K562 (cell line): ENCODE measurements at regions not wholly inside any gene's neighbourhood (a gene's known extent, or its start where the extent isn't known, plus 50 kb on each side); places are given as distances from the start of the nearest gene placed in this dataset.

Source experiments
- ATAC-seq: fragments of 200-7000 bp; cut with Tn5 transposase; 3 replicates; pipeline ENCODE4 v1.9.1; 2020; ENCODE audit warnings: moderate library complexity
- BruUV-seq: library from RNA; stranded (reverse); fragments of 400-500 nt; replicated peaks from 2 replicates; lab custom pipeline; 2021; lab: Mats Ljungman, UMichigan
- CTCF ChIA-PET: fragments of 300-600 bp; formaldehyde crosslinking; extraction: SDS; loops from one replicate; lab custom pipeline; 2021; ENCODE audit warnings: low intra/inter-chr PET ratio; lab: Yijun Ruan, JAX
- POLR2A ChIA-PET: fragments of 300-600, 350-650 bp; sonication (Branson Sonifier 250); formaldehyde crosslinking; extraction: SDS; loops from one replicate; lab custom pipeline; 2021; ENCODE audit warnings: antibody characterized with exemption, inconsistent platforms; lab: Yijun Ruan, JAX
- DNase-seq, 4 experiments: peaks; one replicate each; pipeline versions ENCODE4 v3.0.0 to v3.0.0-alpha.2; 2011 to 2018; ENCODE audit warnings: low spot score in 3 of 4, mixed read lengths in 3 of 4; ENCODE audit errors: extremely low read depth in 1 of 4
- FAIRE-seq: peaks from 2 replicates; lab custom pipeline; 2011; peaks lifted over from hg19 to GRCh38; lab: Jason Lieb, UNC
- H2AFZ ChIP-seq: 2 replicates; pipeline ENCODE4 v1.6.0; 2011; ENCODE audit warnings: low read depth, low read length, control low read depth, inconsistent platforms
- H3K27ac ChIP-seq: fragments of 200-600 bp; 3 replicates; pipeline ENCODE4 v1.8.0; 2011; ENCODE audit warnings: low read depth, mild to moderate bottlenecking, control low read depth, inconsistent platforms, low read length, moderate library complexity, mixed read lengths; ENCODE audit errors: extremely low read depth
- H3K27me3 ChIP-seq, 2 experiments: fragments of 300-600 bp in 1 of 2; 2 replicates in 1 of 2; 3 replicates in 1 of 2; pipeline versions ENCODE4 v1.6.0 to v1.8.0; 2011; ENCODE audit warnings: inconsistent platforms in 2 of 2, low read length in 2 of 2, mild to moderate bottlenecking in 1 of 2, mixed read lengths in 1 of 2, moderate library complexity in 1 of 2; ENCODE audit not compliant: control insufficient read depth in 2 of 2, insufficient read depth in 2 of 2
- H3K36me3 ChIP-seq: fragments of 300-600 bp; 3 replicates; pipeline ENCODE4 v1.8.0; 2011; ENCODE audit warnings: mild to moderate bottlenecking, low read length, inconsistent platforms; ENCODE audit not compliant: control insufficient read depth, insufficient read depth
- H3K4me1 ChIP-seq, 2 experiments: fragments of 200-600 bp in 1 of 2; replicated peaks in 1 of 2; 2 replicates in 1 of 2; 3 replicates in 1 of 2; pipeline versions ENCODE4 v1.5.1 to v1.8.0; 2011; ENCODE audit warnings: inconsistent platforms in 2 of 2, low read length in 2 of 2, mild to moderate bottlenecking in 1 of 2, mixed read lengths in 1 of 2, moderate library complexity in 1 of 2; ENCODE audit not compliant: control insufficient read depth in 2 of 2, insufficient read depth in 2 of 2
- H3K4me2 ChIP-seq: 2 replicates; pipeline ENCODE4 v1.6.1; 2011; ENCODE audit warnings: low read length, control low read depth, inconsistent platforms, mixed read lengths; ENCODE audit not compliant: insufficient read depth
- H3K4me3 ChIP-seq: fragments of 200-600 bp; sonication (generic), shearing (Covaris generic); 2 replicates; pipeline ENCODE4 v1.5.1; 2016; ENCODE audit warnings: control low read depth, inconsistent platforms
- H3K79me2 ChIP-seq: fragments of 200-600 bp; 3 replicates; pipeline ENCODE4 v1.8.0; 2011; ENCODE audit warnings: low read length, inconsistent platforms; ENCODE audit not compliant: control insufficient read depth, insufficient read depth
- H3K9ac ChIP-seq, 2 experiments: 2 replicates each; pipeline versions ENCODE4 v1.6.0 to v1.6.1; 2011; ENCODE audit warnings: low read depth in 2 of 2, low read length in 2 of 2, control low read depth in 1 of 2, inconsistent platforms in 1 of 2, mild to moderate bottlenecking in 1 of 2, mixed read lengths in 1 of 2; ENCODE audit not compliant: insufficient read depth in 1 of 2
- H3K9me1 ChIP-seq: one replicate; pipeline ENCODE4 v1.6.0; 2011; ENCODE audit warnings: inconsistent platforms, mild to moderate bottlenecking, low read length, moderate library complexity; ENCODE audit not compliant: control insufficient read depth, insufficient read depth
- H3K9me3 ChIP-seq: replicated peaks from 2 replicates; pipeline ENCODE4 v1.5.1; 2011; ENCODE audit warnings: low read depth, low read length, inconsistent platforms; ENCODE audit not compliant: control insufficient read depth, insufficient read depth
- H4K20me1 ChIP-seq: replicated peaks from 2 replicates; pipeline ENCODE4 v1.6.1; 2011; ENCODE audit warnings: low read length, inconsistent platforms, mixed read lengths; ENCODE audit not compliant: control insufficient read depth, insufficient read depth
- ADNP ChIP-seq: fragments of 200-800 bp; sonication (Bioruptor generic); IDR thresholded peaks from 2 replicates; pipeline ENCODE4 v1.6.1; 2016; ENCODE audit warnings: missing genetic modification characterization, missing compliant biosample characterization
- EP400 ChIP-seq: fragments of 450-650 bp; IDR thresholded peaks from 2 replicates; pipeline ENCODE4 v1.6.1; 2017; ENCODE audit warnings: antibody characterized with exemption, mild to moderate bottlenecking, moderate library complexity
- GABPB2 ChIP-seq: fragments of 250-450 bp; sonication (Bioruptor Pico); conservative IDR thresholded peaks from 2 replicates; pipeline ENCODE4 v1.5.1; 2021; ENCODE audit warnings: mild to moderate bottlenecking
- KAT8 ChIP-seq: fragments of 450-650 bp; IDR thresholded peaks from 2 replicates; pipeline ENCODE4 v1.6.1; 2016; ENCODE audit warnings: low read depth, mild to moderate bottlenecking
- PCBP2 ChIP-seq: fragments of 200-400 bp; formaldehyde crosslinking; IDR thresholded peaks from 2 replicates; pipeline ENCODE4 v1.6.1; 2018; ENCODE audit warnings: low read length, low read depth, mild to moderate bottlenecking, moderate library complexity; ENCODE audit not compliant: poor library complexity, severe bottlenecking
- PPARD ChIP-seq: fragments of 250-450 bp; sonication (Bioruptor Pico); IDR thresholded peaks from 2 replicates; pipeline ENCODE4 v1.8.0; 2022; ENCODE audit warnings: inconsistent platforms, mild to moderate bottlenecking, moderate library complexity
- SRSF1 ChIP-seq: fragments of 200-400 bp; formaldehyde crosslinking; IDR thresholded peaks from 2 replicates; pipeline ENCODE4 v1.6.1; 2017; ENCODE audit warnings: mild to moderate bottlenecking, low read depth, low read length, moderate library complexity
- TAL1 ChIP-seq: fragments of 450-650 bp; IDR thresholded peaks from 2 replicates; pipeline ENCODE4 v1.6.1; 2016; ENCODE audit warnings: mild to moderate bottlenecking
- in situ Hi-C: fragments of 300-500 bp; cut with MboI; formaldehyde crosslinking; loops from 4 replicates; pipeline ENCODE4 v1.15.0; 2018; ENCODE audit warnings: inconsistent platforms, mixed read lengths
- intact Hi-C: fragments of 100-400 bp; cut with micrococcal nuclease; formaldehyde crosslinking; loops from 2 replicates; pipeline ENCODE4 v1.14.2; 2022
- TF ChIP-seq, protein P1 (sequence below): conservative IDR thresholded peaks from 2 replicates; pipeline ENCODE4 v1.6.1; 2011; ENCODE audit warnings: low read depth, mild to moderate bottlenecking, low read length; ENCODE audit not compliant: control insufficient read depth
- TF ChIP-seq, protein P2 (sequence below): sonication (generic); formaldehyde crosslinking; IDR thresholded peaks from 2 replicates; pipeline ENCODE4 v1.8.0; 2022; ENCODE audit warnings: mild to moderate bottlenecking, missing genetic modification reagents
- TF ChIP-seq, protein P3 (sequence below): sonication (generic); formaldehyde crosslinking; IDR thresholded peaks from 2 replicates; pipeline ENCODE4 v1.8.0; 2022; ENCODE audit warnings: missing genetic modification reagents, mild to moderate bottlenecking, borderline replicate concordance
- TF ChIP-seq, protein P4 (sequence below): sonication (generic); formaldehyde crosslinking; IDR thresholded peaks from 2 replicates; pipeline ENCODE4 v1.8.1; 2023; ENCODE audit warnings: mild to moderate bottlenecking, missing genetic modification reagents
- TF ChIP-seq, protein P5 (sequence below): sonication (generic); formaldehyde crosslinking; IDR thresholded peaks from 2 replicates; pipeline ENCODE4 v1.8.1; 2022; ENCODE audit warnings: missing genetic modification reagents
- TF ChIP-seq, protein P6 (sequence below): sonication (generic); formaldehyde crosslinking; IDR thresholded peaks from 2 replicates; pipeline ENCODE4 v1.8.1; 2023; ENCODE audit warnings: mild to moderate bottlenecking, missing genetic modification reagents, moderate library complexity

DNA sequence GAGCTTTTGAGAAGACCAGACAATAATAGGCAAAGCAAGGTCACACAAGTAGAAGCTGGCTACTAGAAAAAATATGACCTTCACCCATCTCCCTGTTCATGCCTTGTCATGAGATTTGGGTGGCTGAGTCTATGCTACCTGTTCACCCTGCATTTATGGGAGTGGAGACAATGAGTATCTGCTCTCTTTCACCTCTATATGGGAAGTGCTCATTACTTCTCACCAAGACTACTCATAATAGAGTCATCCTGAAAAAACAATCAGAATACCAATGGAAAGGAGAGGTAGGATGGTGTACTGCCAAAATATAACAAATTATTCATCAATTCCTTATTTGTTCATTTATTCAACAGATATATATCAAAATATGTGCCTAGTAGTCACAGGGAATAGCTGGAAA is 921.8 kb upstream of the INTU start:
- Histone ChIP-seq H3K27me3 (no peaks in the 10 kb centered on the region), H3K4me2 (no peak overlapping the region), H3K9me1 (no peaks in the 10 kb centered on the region), H2AFZ (no peak overlapping the region), H3K79me2 (peaks cover 96% of the 10 kb centered on the region), H3K4me3 (no peak overlapping the region), H4K20me1 (no peaks in the 10 kb centered on the region), H3K4me1 (peaks cover 0 to 4% of the 10 kb centered on the region in 2 experiments; a peak in 2 of 5 replicates), H3K36me3 (peaks cover 53% of the 10 kb centered on the region), H3K9me3 (peaks cover 6% of the 10 kb centered on the region; the same call in 1 of the 2 replicates), H3K27ac (no peak overlapping the region), H3K9ac (no peak overlapping the region)
- ChIA-PET CTCF (no interaction called here), POLR2A (interaction anchor here (1.7 kb wide), 1 partner anchor 9 kb away, joined by 5 read pairs; no protein-coding TSS in a partner anchor)
- intact Hi-C loops: no loop called here
- no TSS peak for BruUV-seq
- TF ChIP-seq, protein P1, sequence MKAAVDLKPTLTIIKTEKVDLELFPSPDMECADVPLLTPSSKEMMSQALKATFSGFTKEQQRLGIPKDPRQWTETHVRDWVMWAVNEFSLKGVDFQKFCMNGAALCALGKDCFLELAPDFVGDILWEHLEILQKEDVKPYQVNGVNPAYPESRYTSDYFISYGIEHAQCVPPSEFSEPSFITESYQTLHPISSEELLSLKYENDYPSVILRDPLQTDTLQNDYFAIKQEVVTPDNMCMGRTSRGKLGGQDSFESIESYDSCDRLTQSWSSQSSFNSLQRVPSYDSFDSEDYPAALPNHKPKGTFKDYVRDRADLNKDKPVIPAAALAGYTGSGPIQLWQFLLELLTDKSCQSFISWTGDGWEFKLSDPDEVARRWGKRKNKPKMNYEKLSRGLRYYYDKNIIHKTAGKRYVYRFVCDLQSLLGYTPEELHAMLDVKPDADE: no peak
- TF ChIP-seq, protein P2, sequence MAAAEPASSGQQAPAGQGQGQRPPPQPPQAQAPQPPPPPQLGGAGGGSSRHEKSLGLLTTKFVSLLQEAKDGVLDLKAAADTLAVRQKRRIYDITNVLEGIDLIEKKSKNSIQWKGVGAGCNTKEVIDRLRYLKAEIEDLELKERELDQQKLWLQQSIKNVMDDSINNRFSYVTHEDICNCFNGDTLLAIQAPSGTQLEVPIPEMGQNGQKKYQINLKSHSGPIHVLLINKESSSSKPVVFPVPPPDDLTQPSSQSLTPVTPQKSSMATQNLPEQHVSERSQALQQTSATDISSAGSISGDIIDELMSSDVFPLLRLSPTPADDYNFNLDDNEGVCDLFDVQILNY (CRISPR knock-in tag): no peak
- TF ChIP-seq SRSF1: no peak
- no peak for TF ChIP-seq EP400
- TF ChIP-seq GABPB2: no peak
- TF ChIP-seq, protein P3, sequence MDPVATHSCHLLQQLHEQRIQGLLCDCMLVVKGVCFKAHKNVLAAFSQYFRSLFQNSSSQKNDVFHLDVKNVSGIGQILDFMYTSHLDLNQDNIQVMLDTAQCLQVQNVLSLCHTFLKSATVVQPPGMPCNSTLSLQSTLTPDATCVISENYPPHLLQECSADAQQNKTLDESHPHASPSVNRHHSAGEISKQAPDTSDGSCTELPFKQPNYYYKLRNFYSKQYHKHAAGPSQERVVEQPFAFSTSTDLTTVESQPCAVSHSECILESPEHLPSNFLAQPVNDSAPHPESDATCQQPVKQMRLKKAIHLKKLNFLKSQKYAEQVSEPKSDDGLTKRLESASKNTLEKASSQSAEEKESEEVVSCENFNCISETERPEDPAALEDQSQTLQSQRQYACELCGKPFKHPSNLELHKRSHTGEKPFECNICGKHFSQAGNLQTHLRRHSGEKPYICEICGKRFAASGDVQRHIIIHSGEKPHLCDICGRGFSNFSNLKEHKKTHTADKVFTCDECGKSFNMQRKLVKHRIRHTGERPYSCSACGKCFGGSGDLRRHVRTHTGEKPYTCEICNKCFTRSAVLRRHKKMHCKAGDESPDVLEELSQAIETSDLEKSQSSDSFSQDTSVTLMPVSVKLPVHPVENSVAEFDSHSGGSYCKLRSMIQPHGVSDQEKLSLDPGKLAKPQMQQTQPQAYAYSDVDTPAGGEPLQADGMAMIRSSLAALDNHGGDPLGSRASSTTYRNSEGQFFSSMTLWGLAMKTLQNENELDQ (CRISPR knock-in tag): no peak
- TF ChIP-seq PPARD: no peak
- no peak for TF ChIP-seq PCBP2
- TF ChIP-seq, protein P4, sequence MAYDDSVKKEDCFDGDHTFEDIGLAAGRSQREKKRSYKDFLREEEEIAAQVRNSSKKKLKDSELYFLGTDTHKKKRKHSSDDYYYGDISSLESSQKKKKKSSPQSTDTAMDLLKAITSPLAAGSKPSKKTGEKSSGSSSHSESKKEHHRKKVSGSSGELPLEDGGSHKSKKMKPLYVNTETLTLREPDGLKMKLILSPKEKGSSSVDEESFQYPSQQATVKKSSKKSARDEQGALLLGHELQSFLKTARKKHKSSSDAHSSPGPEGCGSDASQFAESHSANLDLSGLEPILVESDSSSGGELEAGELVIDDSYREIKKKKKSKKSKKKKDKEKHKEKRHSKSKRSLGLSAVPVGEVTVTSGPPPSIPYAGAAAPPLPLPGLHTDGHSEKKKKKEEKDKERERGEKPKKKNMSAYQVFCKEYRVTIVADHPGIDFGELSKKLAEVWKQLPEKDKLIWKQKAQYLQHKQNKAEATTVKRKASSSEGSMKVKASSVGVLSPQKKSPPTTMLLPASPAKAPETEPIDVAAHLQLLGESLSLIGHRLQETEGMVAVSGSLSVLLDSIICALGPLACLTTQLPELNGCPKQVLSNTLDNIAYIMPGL (CRISPR knock-in tag): no peak
- TF ChIP-seq KAT8: no peak
- TF ChIP-seq TAL1: no peak
- TF ChIP-seq, protein P5, sequence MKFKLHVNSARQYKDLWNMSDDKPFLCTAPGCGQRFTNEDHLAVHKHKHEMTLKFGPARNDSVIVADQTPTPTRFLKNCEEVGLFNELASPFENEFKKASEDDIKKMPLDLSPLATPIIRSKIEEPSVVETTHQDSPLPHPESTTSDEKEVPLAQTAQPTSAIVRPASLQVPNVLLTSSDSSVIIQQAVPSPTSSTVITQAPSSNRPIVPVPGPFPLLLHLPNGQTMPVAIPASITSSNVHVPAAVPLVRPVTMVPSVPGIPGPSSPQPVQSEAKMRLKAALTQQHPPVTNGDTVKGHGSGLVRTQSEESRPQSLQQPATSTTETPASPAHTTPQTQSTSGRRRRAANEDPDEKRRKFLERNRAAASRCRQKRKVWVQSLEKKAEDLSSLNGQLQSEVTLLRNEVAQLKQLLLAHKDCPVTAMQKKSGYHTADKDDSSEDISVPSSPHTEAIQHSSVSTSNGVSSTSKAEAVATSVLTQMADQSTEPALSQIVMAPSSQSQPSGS (CRISPR knock-in tag): no peak
- TF ChIP-seq ADNP: no peak
- TF ChIP-seq, protein P6, sequence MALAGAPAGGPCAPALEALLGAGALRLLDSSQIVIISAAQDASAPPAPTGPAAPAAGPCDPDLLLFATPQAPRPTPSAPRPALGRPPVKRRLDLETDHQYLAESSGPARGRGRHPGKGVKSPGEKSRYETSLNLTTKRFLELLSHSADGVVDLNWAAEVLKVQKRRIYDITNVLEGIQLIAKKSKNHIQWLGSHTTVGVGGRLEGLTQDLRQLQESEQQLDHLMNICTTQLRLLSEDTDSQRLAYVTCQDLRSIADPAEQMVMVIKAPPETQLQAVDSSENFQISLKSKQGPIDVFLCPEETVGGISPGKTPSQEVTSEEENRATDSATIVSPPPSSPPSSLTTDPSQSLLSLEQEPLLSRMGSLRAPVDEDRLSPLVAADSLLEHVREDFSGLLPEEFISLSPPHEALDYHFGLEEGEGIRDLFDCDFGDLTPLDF: no peak
- DNase-seq: no peak
- no peak for ATAC-seq
- in situ Hi-C loops: no loop called here
- no peak for FAIRE-seq
